GM18868 (cell line): ENCODE measurements at regions not wholly inside any gene's neighbourhood (a gene's known extent, or its start where the extent isn't known, plus 50 kb on each side); places are given as distances from the start of the nearest gene placed in this dataset.
"Not testable (repeated sequence)": the region's sequence is repeated elsewhere in the genome, so short reads cannot be mapped to it uniquely, and the experiment has no call there.

ENCODE experiments used
- ATAC-seq: cut with Tn5 transposase; IDR thresholded peaks from one replicate; pipeline ENCODE4 v1.9.1; 2021; ENCODE audit warnings: mild to moderate bottlenecking, moderate library complexity; ENCODE audit not compliant: unreplicated experiment

DNA sequence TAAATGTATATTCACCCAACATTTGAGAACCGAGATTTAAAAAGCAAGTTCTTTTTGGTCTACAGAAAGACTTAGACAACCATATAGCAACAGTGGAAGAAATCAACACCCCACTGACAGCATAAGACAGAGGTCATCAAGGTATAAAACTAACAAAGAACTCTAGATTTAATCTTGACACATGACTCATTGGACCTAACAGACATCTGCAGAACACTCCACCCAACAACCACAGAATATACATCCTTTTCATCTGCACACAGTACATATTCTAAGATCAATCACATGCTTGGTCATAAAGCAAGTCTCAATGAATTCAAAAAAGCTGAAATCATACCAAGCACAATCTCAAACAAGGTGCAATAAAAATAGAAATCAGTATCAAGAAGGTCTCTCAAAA lies 65.8 kb downstream of the SPIN4 start:
- no peak for ATAC-seq

DNA sequence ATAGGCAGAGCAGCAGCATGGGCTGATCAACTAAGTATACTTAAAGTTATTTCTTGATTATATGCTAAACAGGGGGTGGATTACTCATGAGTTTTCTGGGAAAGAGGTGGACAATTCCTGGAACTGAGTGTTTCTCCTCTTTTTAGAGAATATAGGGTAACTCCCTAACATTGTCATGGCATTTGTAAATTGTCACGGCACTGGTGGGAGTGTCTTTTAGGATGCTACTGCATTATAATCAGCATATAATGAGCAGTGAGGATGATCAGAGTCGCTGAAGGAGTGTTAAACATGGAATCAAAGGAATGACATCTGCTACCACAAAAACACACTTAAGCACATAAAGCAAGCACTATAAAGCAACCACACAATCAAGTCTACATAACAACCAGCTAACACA lies 66.5 kb downstream of the SPIN4 start:
- no peak for ATAC-seq

DNA sequence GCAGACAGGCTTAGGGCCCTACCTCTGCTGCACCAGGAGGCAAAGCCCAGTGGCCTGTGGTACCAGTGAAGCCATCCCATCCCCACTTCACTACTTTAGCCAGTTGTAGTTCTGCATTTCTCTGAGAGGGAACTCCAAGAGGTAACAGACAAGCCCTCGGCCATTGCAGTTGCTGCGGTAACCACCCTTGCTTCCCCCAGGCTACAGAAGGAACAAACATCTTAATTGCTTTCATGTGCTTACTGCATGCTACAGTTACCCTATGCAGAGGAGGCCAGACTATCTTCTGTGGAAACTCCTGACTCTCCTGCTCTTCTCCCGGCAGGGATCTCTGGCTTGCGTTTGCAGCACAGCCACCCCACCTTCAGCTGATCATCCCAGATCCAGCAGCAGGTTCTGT lies 67.8 kb downstream of the SPIN4 start:
- no peak for ATAC-seq

DNA sequence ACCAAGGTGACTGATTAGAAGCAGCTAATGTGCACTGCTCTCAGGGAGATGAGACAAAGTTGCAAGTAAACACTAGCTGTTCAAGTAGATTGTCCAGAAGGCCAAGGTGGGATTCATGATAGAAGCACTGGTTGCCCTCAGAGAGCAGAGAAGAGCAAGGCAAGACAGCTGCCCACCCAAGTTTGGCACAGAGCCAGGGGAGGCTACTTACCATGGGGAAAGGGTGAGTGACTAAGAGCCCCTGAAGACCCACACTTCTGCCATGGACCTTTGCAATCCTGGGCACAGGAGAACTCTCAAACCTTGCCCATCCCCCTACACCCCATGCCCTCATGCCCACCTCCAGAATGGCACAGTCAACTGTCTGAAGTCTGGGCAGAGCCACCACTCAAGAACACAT lies 68.3 kb downstream of the SPIN4 start:
- no peak for ATAC-seq

DNA sequence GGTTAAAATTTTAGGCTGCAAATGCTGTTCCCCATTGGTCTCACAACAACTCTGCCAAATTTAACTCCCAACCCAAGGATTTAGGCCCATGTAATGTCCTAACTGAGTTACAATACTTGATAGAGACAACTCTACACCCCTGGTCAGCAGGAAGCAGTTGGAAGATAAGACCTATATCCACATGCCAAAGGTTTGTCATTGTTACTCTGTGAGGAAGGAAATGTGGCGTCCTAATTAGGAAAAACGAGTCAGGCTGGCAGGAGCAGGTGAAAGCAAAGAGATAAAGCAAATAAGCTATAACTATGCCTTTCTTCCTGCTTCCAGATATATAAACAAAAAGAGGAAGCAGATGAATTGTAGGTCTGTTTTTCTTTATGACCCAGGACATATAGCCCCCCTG lies 69.1 kb downstream of the SPIN4 start:
- no peak for ATAC-seq

DNA sequence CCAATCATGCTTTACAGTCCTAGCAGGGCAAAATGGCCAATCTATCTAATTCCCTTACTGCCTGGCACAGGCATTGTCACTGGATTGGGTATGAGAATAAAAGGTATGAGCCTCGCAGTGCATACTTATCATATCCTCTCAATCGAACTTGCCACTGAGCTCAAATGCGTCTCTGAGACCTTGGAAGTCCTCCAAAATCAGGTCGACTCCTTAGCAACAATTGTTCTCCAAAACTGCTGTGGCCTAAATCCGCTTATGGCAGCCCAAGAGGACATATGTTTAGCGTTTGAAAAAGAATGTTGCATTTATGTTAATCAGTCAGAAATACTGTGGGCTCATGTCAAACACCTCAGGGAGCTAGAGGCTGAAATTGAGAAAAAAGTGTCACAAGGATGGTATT lies 69.7 kb downstream of the SPIN4 start:
- no peak for ATAC-seq

DNA sequence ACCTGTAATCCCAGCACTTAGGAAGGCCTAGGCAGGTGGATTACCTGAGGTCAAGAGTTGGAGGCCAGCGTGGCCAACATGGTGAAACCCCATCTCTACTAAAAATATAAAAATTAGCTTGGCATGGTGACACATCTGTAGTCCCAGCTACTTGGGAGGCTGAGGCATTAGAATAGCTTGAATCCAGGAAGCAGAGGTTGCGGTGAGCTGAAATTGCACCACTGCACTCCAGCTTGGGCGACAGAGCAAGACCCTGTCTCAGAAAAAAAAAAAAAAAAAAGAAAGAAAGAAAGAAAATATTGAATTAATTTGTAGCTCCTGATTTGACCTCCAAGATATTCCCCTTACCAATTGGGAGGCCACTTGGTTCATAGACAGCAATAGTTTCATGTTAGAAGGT lies 73.7 kb downstream of the SPIN4 start:
- not testable (repeated sequence) for ATAC-seq

DNA sequence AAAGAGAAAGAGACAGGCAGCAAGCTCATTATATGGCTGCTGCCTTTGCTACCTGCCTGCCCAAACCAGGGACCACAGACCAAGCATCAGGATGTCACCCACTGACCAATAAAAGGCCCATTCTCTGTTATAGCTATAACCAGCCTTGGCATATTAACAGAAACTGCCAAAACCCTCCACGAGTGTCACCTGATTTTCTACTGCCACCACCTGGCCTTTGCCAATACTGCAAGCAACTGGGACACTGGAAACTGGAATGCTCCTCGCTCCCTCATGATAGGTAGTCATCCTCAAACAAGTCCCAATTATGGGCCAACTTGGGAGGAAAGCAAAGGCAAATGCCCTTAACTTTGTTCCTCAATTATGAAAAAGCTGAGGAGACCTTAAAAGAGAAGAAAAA lies 76.0 kb downstream of the SPIN4 start:
- ATAC-seq: peak; percentile 76

DNA sequence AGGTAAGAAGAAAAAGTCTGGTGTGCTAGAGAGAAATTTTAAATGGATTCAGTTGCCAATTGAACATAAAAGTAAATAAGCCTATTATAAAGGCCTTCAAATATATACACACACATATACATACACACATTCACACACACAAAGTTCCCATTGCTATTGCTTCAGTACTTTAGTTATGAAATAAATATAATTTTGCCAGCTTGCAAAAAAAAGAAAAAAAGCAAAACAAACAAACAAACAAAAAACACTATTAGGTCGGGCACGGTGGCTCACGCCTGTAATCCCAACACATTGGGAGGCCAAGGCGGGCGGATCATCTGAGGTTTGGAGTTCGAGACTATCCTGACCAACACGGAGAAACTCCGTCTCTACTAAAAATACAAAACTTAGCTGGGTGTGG lies 80.3 kb downstream of the SPIN4 start:
- no peak for ATAC-seq

DNA sequence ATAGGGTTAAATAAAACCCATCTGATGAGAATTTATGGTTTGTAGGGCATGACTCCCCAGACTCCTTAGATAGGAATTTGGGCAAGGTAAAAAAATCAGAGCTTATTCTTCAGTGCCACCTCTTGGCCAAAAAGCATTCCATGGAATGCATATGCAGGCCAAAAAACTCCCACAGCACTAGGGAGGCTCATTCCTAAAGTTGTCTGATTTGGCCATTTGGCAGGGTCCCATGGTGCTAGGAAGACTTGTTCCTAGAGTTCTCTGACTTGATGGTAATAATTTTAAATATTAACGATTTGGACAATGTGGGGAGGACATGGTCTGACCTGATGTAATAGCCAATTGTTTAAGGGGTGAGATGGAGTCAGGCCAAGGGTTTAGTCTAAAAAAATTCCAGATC lies 93.0 kb downstream of the SPIN4 start:
- ATAC-seq: no peak

DNA sequence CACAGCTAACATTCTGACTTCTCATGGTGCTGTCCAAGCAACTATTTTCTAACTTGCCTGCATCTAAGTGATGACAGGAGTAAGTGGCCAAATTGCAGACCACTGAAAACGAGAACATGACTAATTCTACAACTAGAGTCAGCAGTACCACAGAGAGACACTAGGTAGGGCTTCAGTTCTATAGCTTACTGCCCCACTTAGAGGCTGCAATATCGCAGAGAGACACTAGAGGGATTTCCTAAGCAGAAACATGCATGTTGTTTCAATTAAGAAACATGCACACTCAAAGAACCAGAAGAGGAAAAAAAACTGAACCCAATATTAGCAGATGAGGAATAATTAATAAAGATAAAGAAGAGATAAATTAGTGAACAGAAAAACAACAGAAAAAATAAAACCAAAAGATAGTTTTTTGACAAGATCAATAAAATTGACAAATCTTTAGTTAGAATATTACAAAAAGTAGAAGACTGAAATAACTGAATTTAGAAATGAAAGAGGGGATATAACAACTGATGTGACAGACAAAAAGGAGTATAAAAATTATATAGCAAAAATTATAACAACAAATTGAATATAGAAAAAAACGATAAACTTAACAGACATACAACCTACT lies 100.8 kb downstream of the SPIN4 start:
- ATAC-seq: peak; percentile 100

DNA sequence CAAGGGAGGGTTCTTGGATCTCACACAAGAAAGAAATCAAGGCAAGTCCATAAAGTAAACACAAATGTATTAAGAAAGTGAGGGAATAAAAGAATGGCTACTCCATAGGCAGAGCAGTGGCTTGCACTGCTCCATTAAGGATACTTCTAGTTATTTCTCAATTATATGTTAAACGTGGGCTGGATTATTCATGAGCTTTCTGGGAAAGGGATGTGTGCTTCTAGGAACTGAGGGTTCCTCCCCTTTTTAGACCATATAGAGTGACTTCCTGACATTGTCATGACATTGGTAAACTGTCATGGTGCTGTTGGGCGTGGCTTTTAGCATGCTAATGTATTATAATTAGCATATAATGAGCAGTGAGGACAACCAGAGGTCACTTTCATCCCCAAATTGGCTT lies 108.4 kb downstream of the SPIN4 start:
- not testable (repeated sequence) for ATAC-seq

DNA sequence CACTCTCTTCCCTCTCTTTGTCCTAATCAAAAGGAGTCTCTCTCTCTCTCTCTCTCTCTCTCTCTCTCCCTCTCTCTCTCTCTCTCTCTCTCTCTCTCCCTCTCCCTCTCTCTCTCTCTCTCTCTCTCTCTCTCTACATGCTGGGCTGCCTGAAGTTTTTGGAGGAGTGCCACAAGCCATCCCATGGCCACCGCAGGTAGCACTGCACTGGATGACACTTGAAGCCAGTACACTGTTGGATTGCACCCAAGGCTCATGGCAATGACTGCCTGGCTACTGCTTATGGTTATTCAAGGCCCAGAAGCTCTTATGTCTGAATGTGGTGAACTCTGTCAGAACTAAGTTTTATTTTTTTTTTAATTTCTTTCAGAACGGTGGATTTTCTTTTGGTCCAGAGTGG lies 115.2 kb downstream of the SPIN4 start:
- not testable (repeated sequence) for ATAC-seq

DNA sequence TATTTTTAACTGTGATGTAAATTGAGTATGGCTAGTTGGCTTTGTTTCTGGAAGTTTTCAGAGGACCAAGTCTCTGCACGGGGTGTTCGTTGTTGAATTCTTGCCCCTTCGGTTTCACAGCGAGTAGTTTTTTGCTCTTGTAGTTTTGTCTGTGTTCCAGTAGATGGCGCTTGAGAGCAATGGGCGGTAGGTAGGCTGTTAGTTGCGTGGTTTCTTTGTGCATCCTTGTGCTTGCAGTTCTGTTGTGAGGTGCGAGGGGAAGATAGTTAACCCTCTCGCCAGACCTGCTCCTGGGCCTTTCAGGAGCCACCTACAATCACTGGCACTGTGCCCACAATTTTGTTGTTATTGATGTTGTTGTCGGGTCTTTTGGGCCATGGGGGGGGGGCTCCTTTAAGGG lies 118.1 kb downstream of the SPIN4 start:
- ATAC-seq: not testable (repeated sequence)

DNA sequence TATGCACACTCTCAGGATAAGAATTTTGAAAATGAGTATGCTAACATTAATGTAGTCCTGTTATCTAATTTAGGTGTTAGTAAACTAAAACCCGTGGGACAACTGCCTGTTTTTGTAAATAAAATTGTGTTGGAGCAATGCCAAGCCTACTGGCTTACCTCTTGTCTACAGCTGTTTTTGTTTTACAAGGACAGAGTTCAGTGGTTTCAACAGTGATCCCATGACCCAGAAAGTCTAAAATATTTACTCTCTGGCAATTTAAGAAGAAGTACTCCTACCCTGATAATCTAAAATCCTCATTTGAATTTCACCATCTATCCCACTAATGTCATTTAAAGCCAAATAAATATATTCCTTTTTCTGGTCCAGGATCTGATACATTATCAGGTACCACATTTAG lies 132.9 kb downstream of the SPIN4 start:
- ATAC-seq: not testable (repeated sequence)

DNA sequence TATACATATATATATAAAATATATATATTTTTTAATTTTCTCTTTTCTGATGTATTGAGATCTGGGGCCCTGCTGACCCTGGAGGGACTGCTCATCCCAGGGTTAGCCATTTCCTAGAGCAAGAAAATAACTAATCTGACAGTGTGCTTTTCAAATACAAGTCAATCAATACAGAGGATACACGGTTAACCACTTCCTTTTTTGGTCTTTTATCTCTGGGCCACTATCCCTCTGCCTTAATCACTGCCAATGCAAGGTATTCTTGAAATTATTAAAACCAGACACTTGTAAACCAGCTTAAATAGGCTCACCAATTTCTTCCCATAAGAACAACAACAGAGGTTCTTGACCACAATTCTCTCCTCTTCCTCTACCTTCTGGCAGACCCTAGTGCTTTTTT lies 133.6 kb downstream of the SPIN4 start:
- ATAC-seq: peak; percentile 60

DNA sequence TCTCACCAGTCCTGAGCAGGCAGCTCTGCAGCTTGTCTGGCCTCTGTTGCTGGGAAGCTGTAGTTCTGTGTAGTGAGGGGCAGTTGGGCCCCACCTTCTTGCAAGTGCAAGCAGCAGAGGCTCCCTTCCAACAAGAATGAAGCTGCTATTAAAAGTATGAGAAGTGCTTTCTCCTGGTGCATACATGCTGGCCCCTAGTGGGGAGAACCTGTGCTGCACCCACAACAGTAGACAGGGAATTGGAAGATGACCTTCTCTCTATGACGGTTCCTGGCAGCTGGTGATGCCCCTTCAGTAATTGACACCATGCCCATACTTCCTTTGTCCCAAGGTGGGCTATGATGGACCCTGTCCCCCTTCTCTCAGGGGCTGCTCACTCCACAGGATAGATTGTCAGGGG lies 141.5 kb downstream of the SPIN4 start:
- peak; percentile 72 for ATAC-seq

DNA sequence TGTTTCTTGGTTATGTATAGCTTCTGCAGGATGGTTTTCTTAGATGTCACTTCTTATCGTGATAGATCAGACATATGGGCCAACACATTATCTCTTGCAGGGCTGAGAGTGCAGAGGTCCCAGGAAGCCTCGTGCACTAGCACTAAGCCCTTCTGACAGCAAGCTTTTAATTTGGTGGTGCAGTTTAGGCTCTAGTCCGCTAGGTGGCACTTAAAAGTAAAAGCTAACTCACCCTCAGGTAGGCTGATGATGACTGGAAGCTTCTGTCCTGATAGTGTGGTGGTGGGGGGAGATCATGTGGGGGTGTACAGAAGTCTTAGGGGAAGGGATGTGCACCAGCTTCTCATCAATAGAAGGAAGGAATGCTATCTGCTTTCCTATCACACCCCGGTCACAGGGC lies 142.0 kb downstream of the SPIN4 start:
- peak; percentile 42 for ATAC-seq

DNA sequence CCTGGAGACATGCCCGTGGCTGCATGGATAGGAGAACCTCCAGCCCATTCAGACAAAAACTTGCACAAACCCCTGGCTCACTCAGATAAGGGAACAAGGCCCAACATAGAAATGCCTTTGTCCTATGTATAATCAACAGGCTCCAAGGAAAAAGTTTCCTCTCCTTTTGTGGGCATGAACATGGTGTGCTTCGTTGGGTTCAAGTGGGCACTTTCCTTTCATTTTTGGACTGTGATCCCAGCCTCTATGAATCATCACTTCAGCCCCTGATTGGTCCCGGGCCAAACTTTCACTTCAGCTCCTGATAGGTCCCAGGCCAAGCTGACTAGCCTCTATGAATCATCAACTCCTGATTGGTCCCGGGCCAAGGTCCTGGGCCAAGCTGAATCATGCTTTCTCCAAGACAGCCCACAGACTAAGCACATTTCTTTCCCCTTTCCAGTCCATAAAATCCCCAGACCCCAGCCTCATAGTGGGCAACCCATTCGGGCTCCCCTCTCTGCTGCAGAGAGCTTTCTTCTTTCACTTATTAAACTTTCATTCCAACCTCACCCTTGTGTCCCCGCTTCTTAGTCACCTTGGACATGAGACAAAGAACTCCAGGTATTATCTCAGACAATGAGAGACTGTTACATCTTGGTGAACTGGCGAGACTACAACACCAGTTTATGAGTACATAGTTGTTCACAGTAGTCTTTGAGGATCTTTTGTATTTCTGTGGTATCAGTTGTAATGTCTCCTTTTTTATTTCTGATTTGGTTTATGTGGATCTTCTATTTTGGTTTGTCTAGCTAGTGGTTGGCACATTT lies 146.7 kb downstream of the SPIN4 start:
- peak; percentile 29 for ATAC-seq

DNA sequence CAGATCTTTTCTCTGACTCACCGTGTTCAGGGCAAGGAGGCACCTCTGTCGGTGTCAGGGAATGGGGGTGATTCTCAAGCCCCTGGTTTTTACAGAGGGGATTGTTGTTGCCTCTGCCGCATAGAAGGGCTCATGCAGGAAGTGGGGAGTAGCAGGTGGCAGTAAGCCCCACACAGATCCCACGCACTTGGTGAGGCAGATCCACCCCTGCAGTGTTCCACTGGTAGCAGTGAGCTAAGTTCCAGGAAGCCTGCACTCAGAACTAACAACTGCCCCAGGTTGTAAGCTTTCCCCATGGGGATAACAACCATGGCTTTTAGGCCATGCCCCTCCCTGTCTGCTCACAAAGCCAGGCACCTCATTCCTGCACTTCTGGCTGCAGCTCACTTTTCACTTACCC lies 149.1 kb downstream of the SPIN4 start:
- peak; percentile 52 for ATAC-seq

DNA sequence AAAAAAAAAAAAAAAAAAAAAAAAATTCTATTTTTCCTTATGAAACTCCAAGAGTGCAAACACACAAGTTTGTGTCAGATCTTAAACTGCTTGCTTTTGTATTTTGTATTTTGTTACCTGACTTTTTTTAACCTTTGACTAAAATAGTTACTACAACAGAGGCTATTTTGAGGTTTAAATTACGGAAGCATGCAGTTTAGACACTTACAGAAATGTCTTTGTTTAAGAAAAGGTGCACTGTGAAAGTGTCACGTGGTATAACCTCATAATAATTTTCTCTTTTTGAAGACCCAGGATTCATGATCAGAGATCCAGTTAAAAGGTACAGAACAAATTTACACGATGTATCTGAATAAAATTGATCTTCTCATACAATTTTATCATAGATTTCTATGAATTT lies 152.4 kb downstream of the SPIN4 start:
- peak; percentile 56 for ATAC-seq

DNA sequence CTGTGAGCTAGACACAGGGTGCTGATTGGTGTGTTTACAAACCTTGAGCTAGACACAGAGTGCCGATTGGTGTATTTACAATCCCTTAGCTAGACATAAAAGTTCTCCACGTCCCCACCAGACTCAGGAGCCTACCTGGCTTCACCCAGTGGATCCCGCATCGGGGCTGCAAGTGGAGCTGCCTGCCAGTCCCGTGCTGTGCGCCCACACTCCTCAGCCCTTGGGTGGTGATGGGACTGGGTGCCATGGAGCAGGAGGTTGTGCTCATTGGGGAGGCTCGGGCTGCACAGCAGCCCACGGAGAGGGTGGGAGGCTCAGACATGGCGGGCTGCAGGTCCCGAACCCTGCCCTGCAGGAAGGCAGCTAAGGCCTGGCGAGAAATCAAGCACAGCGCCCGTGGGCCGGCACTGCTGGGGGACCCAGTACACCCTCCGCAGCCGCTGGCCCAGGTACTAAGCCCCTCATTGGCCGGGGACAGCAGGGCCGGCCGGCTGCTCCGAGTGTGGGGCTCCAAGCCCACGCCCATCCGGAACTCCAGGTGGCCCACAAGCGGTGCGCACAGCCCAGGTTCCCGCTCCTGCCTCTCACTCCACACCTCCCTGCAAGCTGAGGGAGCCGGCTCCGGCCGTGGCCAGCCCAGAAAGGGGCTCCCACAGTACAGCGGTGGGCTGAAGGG lies 158.6 kb downstream of the SPIN4 start:
- ATAC-seq: not testable (repeated sequence)
